ENCODE measurements at regions not wholly inside any gene's neighbourhood (a gene's known extent, or its start where the extent isn't known, plus 50 kb on each side); places are given as distances from the start of the nearest gene placed in this dataset.
"Not testable (repeated sequence)": the region's sequence is repeated elsewhere in the genome, so short reads cannot be mapped to it uniquely, and the experiment has no call there.

GRCh38 chr1:83310161-83310560 is 688.8 kb downstream of the TTLL7 start:
- TF ChIP-seq CTCF, POLR2A (IDR thresholded peaks at IDR 0.05): not testable (repeated sequence)
